ENCODE measurements at regions not wholly inside any gene's neighbourhood (a gene's known extent, or its start where the extent isn't known, plus 50 kb on each side); places are given as distances from the start of the nearest gene placed in this dataset.

DNA sequence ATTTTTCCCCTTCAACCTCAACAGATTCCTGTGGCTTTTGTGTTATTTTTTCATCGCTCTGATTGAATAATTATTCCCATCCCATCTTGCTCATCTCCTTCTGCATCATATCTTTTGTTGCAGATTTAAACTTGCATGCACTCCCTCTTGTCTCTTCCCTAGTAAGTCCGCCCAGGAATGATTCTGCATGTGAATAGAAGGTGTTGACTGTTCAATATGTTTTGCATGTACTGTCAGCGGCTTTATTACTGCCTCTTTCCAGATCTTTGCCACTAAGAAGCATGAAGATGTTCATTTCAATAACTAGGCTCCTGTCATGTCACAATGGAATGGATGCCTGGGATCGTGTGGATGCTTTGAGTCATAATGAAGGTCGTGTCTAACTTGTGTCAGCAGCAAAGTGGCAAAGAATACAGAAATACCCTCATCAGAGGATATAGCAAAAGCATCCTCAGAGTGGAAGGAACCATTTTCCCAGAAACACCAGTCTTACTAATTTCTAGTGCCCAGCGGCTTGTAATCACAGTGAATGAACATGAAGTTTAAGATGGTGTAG lies 62.6 kb upstream of the SEM1 start:
- Histone ChIP-seq H2AFZ (replicated peaks; ENCODE audit: low read length, poor library complexity) (no peak overlapping the region), H3K27ac (ENCODE audit: insufficient read depth, low read length) (no peak overlapping the region), H3K23ac (ENCODE audit: low read depth, low read length) (no peak overlapping the region), H3K4me1 (ENCODE audit: control insufficient read depth, insufficient read depth, low read length) (no peaks in the 10 kb centered on the region), H3K4me2 (ENCODE audit: low read depth, low read length) (no peak overlapping the region), H2BK15ac (ENCODE audit: low read depth, low read length) (no peak overlapping the region), H3K56ac (ENCODE audit: extremely low read depth, insufficient read depth, low read length) (no peak overlapping the region), H3K27me3 (ENCODE audit: control insufficient read depth, insufficient read depth, low read length) (no peaks in the 10 kb centered on the region), H2AK5ac (ENCODE audit: low read depth, low read length) (no peak overlapping the region), H3K9ac (ENCODE audit: low read depth, low read length) (no peak overlapping the region), H3K9me3 (ENCODE audit: control insufficient read depth, insufficient read depth, low read length) (no peaks in the 10 kb centered on the region), H2BK5ac (ENCODE audit: low read depth, low read length, poor library complexity, severe bottlenecking) (no peak overlapping the region), H2BK120ac (ENCODE audit: low read depth, low read length) (no peak overlapping the region), H2AK9ac (replicated peaks; ENCODE audit: low read depth, low read length, poor library complexity) (no peak overlapping the region), H4K20me1 (ENCODE audit: insufficient read depth, low read length) (no peaks in the 10 kb centered on the region), H3K14ac (replicated peaks; ENCODE audit: low read depth, low read length) (no peak overlapping the region), H3K4me3 (ENCODE audit: insufficient read depth, low read depth, low read length) (no peak overlapping the region), H3K36me3 (ENCODE audit: control insufficient read depth, insufficient read depth, low read length) (no peaks in the 10 kb centered on the region), H3K9me1 (ENCODE audit: insufficient read depth, low read length) (no peaks in the 10 kb centered on the region), H4K91ac (ENCODE audit: insufficient read depth, low read depth, low read length) (no peak overlapping the region), H2BK20ac (ENCODE audit: low read depth, low read length) (no peak overlapping the region), H3K18ac (ENCODE audit: low read depth, low read length) (no peak overlapping the region), H3K4ac (ENCODE audit: low read depth, low read length) (no peak overlapping the region), H4K5ac (ENCODE audit: low read depth, low read length) (no peak overlapping the region), H3K79me1 (ENCODE audit: low read depth in 1 of 2, low read length in 2 of 2) (no peaks in the 10 kb centered on the region), H4K8ac (ENCODE audit: low read depth in 2 of 2, low read length in 2 of 2) (no peak overlapping the region)
- intact Hi-C loops (cut with micrococcal nuclease) (no loop called here), in situ Hi-C loops (cut with MboI; ENCODE audit: low sequenced_read_pairs) (no loop called here), dilution Hi-C loops (cut with HindIII; ENCODE audit: low sequenced_read_pairs, unreplicated experiment) (no loop called here)
- DNase-seq = no peak
- ChIA-PET POLR2A (ENCODE audit: unreplicated experiment) (no interaction called here), CTCF (no interaction called here)
- no TSS peak for BruUV-seq (replicated peaks)
- TF ChIP-seq SMC3 (IDR thresholded peaks at IDR 0.05; ENCODE audit: low read depth, low read length) (no peak), CHD1 (IDR thresholded peaks at IDR 0.05; ENCODE audit: low read depth, low read length) (no peak), RCOR1 (IDR thresholded peaks at IDR 0.05; ENCODE audit: insufficient replicate concordance, low read length) (no peak), MAFK (IDR thresholded peaks at IDR 0.05; ENCODE audit: low read depth, low read length) (no peak), FOS (IDR thresholded peaks at IDR 0.05; ENCODE audit: low read depth, low read length) (no peak), CEBPB (IDR thresholded peaks at IDR 0.05; ENCODE audit: low read depth, low read length) (no peak)
- no CpG with 5 or more reads among the region's 6 CpGs for WGBS, 2 experiments (ENCODE audit: extremely low coverage in 2 of 2, insufficient read length in 1 of 2)
- ATAC-seq (ENCODE audit: low read depth) = no peak
